ENCODE measurements at regions not wholly inside any gene's neighbourhood (a gene's known extent, or its start where the extent isn't known, plus 50 kb on each side); places are given as distances from the start of the nearest gene placed in this dataset.

- TF ChIP-seq POLR2AphosphoS5 (IDR thresholded peaks at IDR 0.05; ENCODE audit: low read depth, low read length) (no peak), REST (IDR thresholded peaks at IDR 0.05; ENCODE audit: insufficient read depth in 1 of 2, low read depth in 2 of 2, low read length in 1 of 2) (no peak), SIN3A (IDR thresholded peaks at IDR 0.05; ENCODE audit: borderline replicate concordance, insufficient read depth, low read depth, low read length) (no peak)
- TF ChIP-seq, protein P1, sequence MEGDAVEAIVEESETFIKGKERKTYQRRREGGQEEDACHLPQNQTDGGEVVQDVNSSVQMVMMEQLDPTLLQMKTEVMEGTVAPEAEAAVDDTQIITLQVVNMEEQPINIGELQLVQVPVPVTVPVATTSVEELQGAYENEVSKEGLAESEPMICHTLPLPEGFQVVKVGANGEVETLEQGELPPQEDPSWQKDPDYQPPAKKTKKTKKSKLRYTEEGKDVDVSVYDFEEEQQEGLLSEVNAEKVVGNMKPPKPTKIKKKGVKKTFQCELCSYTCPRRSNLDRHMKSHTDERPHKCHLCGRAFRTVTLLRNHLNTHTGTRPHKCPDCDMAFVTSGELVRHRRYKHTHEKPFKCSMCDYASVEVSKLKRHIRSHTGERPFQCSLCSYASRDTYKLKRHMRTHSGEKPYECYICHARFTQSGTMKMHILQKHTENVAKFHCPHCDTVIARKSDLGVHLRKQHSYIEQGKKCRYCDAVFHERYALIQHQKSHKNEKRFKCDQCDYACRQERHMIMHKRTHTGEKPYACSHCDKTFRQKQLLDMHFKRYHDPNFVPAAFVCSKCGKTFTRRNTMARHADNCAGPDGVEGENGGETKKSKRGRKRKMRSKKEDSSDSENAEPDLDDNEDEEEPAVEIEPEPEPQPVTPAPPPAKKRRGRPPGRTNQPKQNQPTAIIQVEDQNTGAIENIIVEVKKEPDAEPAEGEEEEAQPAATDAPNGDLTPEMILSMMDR (IDR thresholded peaks at IDR 0.05) = no peak
These were observed 121.4 kb downstream of the GPAT3 start for GRCh38 chr4:83657336-83657735.
